NCI-H2171 treated with DMSO at 0.1 percent for 48 hours (cell line): ENCODE measurements at regions not wholly inside any gene's neighbourhood (a gene's known extent, or its start where the extent isn't known, plus 50 kb on each side); places are given as distances from the start of the nearest gene placed in this dataset.
"Not testable (repeated sequence)": the region's sequence is repeated elsewhere in the genome, so short reads cannot be mapped to it uniquely, and the experiment has no call there.

ENCODE experiments used
- DNase-seq: peaks from one replicate; lab custom pipeline; 2025; lab: John Stamatoyannopoulos, UW

DNA sequence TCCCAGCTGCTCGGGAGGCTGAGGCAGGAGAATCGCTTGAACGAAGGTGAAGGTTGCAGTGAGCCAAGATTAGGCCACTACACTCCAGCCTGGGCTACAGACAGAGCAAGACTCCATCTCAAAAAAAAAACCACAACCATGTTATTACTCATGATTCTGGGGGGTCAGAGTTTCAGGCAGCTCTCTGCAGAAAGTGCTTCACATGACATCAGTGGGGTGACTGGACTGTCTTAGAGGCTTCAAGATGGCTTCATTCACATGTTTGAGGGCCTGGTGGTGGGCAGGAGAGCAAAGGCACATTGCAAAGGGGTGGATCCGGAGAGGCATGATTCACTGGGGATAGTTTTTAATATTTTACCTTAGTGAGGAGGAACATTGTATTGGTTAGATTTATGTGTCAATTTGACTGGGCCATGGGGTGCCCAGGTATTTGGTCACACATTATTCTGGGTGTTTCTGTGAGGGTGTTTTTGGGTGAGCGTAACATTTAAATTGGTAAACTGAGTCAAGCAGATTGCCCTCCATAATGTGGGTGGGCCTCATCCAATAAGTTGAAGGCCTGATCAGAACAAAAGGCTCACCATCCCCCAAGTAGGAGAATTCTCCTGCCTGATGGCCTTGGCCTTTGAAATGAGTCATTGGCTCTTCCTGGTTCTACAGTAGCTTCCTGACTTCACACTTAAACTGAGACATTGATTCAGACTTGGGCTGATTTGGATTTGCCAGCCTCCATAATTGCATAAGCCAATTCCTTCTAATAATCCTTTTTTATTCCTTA, 109.8 kb downstream of the GOSR1 start:
- DNase-seq, result no peak

DNA sequence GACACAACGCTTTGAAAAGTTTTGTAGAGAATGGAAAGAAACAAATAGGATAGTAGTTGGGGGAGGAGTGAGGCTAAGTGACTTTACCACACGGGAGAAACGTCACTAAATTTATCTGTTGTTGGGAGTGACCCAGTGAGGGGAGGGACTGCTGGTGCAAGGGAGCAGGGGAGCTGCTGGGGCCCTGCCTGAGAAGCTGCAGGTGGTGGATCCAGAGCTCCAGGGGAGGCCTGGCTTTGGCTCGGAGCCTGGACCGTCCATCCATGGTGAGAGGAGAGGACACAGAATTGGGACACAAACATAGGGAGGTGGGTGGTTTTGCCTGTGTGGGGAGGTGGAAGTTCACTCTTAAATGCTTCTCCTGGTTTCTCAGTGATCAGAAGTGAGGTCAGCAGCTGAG, 107.6 kb downstream of the GOSR1 start:
- no peak for DNase-seq

DNA sequence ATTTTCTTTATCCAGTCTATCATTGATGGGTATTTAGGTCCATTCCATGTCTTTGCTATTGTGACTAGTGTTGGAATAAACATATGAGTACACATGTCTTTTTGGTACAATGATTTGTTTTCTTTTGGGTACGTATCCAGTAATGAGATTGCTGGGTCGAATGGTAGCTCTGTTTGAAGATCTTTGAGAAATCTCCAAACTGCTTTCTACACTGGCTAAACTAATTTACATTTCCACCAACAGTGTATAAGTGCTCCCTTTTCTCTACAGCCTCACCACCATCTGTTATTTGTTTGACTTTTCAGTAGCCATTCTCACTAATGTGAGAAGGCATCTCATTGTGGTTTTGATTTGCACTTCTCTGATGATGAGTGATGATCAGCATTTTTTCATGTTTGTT, 103.7 kb downstream of the GOSR1 start:
- no peak for DNase-seq

DNA sequence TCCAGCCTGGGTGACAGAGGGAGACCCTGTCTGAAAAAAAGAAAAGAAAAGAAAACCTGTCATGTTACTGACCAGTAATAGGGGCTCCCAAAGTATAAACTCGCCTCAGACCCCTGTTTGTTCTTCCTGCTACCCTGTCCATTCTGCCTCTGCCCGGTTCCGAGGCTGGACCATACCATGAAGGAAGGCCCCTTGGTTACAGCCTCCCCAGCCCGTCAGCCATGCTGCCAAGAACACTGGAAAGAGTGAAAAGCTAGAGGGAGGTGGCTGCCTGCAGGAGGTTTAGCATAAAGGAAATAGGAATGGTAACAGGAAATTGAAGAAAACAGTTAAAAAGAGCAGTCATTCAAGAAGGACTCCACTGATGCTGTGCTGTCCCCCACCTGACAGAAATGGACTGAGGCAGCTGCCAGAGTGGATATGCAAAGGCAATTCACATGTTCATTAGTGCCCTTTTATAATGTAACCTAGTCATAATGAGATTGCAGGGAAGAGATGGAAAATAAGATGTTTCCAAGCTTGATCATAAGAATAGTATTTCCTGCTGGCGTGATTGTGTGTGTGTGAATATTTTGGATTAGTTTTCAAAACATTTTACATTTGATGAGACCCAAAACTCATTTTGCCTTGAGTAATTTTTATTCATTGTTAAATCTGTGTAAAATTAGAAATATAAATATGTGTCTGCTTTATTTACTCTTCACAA, 102.6 kb downstream of the GOSR1 start:
- DNase-seq, result no peak

DNA sequence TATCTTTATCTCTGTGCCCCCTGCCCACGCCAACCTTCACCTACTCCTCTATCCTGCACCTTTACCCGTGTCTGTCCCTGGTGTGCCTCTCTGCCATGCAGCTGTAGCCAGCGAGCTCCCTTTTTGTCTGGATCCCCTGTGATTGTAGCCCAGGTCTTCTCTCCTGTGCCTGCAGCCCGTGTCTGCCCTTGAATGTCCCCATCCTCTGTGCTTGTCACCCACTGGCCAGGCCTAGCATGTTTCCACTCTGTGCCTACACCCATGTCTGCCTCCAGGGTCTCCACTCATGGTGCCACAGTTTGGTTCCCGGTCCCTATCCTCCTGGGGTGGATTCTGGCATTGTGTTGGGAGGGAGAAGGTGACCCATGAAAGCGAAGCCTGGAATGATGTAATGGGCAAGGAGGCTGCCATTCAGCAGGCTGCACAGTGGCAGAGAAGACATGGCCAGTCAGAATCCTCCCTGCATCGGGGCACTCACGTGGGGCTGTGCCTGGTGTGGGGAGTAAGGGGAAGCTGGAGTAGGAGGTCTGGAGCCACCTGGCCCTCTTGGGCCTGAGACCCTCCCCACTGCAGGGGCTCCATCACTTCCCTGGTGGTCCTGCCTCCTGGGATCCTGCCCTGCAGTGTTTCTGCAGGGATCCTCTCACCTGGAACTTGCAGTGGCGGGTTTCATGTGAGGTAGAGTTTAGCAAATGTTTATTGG, 101.0 kb downstream of the GOSR1 start:
- not testable (repeated sequence) for DNase-seq
